HFF-Myc (cell line): ENCODE measurements at regions not wholly inside any gene's neighbourhood (a gene's known extent, or its start where the extent isn't known, plus 50 kb on each side); places are given as distances from the start of the nearest gene placed in this dataset.
"Not testable (repeated sequence)": the region's sequence is repeated elsewhere in the genome, so short reads cannot be mapped to it uniquely, and the experiment has no call there.

ENCODE experiments used
- DNase-seq: peaks from one replicate; pipeline ENCODE4 v3.0.0-alpha.2; 2011; ENCODE audit warnings: low read depth; ENCODE audit errors: extremely low read depth
- H3K4me3 ChIP-seq: replicated peaks from 2 replicates; pipeline ENCODE4 v1.5.1; 2011; ENCODE audit warnings: low read depth, mild to moderate bottlenecking, control low read depth, low read length
- TF ChIP-seq, protein P1 (sequence below): IDR thresholded peaks from 2 replicates; pipeline ENCODE4 v1.5.1; 2012; ENCODE audit warnings: mild to moderate bottlenecking, low read depth, low read length, control low read depth; ENCODE audit errors: missing control alignments

DNA sequence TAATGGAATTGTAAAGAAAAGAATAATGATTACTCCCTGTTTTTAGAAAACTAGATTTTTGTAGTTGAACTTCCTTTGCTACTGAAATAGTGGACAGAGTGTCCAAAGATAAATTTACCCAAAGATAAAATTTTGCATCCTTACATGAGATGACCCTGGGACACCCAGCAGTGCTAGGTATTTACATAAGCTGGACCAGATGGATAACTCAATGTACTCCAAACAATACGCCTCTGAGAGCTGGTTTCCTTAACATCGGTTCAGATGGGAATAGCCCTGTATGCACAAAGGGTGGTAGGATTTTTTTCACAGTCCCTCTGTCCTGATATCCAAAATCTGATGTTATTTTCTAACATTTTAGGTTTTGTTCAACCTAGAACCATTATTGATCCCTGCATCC lies 432.1 kb upstream of the ID2 start:
- no peak for DNase-seq
- no peak overlapping the region for H3K4me3 ChIP-seq
- TF ChIP-seq, protein P1, sequence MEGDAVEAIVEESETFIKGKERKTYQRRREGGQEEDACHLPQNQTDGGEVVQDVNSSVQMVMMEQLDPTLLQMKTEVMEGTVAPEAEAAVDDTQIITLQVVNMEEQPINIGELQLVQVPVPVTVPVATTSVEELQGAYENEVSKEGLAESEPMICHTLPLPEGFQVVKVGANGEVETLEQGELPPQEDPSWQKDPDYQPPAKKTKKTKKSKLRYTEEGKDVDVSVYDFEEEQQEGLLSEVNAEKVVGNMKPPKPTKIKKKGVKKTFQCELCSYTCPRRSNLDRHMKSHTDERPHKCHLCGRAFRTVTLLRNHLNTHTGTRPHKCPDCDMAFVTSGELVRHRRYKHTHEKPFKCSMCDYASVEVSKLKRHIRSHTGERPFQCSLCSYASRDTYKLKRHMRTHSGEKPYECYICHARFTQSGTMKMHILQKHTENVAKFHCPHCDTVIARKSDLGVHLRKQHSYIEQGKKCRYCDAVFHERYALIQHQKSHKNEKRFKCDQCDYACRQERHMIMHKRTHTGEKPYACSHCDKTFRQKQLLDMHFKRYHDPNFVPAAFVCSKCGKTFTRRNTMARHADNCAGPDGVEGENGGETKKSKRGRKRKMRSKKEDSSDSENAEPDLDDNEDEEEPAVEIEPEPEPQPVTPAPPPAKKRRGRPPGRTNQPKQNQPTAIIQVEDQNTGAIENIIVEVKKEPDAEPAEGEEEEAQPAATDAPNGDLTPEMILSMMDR = no peak

DNA sequence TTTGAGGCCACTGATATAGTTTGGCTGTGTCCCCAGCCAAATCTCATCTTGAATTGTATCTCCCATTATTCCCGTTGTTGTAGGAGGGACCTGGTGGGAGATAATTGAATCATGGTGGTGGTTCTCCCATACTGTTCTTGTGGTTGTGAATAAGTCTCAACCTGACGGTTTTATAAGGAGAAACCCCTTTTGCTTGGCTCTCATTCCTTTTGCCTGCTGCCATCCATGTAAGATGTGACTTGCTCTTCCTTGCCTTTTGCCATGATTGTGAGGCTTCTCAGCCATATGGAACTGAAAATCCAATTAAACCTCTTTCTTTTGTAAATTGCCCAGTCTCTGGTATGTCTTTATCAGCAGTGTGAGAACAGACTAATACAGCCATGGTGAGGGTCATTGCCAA lies 431.6 kb upstream of the ID2 start:
- DNase-seq, H3K4me3 ChIP-seq: not testable (repeated sequence)

DNA sequence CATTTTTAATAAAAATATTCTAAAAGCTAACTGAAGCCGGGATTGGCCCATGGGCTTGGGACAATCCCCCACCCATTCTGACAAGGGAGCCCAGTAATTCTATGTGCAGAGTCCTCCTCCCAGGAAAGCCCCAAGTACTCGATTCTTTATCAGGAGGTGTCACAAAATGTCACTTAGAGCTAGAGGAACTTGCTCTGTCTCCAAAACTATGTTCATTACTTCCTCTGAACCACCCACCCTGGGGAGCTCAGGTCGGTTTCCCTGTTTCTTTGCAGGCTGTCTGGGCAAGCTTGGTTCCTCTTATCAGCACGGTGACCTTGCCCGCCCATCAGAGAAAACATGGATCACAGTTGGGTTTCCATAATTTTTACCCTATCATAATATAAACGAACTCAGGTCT lies 430.6 kb upstream of the ID2 start:
- TF ChIP-seq, protein P1 = no peak
- H3K4me3 ChIP-seq = no peak overlapping the region
- no peak for DNase-seq

DNA sequence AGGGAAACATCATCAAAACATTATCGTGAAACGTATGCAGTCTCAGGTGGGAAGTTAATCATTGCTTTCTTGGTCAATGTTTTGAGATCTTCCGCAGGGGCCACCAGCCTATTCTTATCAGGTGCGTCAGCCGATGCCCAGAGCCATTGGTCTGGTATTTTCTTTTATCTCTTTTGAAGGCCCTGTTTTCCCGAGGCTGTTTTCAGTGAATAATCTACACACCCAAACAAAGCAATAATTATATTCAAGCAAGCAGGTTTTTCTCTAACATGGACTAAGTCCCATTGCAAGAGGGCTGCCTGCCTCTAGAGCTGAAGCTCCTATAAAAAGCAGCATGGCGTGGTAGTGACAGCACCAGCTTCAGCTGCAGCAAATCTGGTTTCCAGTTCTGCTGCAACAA lies 430.0 kb upstream of the ID2 start:
- H3K4me3 ChIP-seq = no peak overlapping the region
- TF ChIP-seq, protein P1 = no peak
- no peak for DNase-seq

DNA sequence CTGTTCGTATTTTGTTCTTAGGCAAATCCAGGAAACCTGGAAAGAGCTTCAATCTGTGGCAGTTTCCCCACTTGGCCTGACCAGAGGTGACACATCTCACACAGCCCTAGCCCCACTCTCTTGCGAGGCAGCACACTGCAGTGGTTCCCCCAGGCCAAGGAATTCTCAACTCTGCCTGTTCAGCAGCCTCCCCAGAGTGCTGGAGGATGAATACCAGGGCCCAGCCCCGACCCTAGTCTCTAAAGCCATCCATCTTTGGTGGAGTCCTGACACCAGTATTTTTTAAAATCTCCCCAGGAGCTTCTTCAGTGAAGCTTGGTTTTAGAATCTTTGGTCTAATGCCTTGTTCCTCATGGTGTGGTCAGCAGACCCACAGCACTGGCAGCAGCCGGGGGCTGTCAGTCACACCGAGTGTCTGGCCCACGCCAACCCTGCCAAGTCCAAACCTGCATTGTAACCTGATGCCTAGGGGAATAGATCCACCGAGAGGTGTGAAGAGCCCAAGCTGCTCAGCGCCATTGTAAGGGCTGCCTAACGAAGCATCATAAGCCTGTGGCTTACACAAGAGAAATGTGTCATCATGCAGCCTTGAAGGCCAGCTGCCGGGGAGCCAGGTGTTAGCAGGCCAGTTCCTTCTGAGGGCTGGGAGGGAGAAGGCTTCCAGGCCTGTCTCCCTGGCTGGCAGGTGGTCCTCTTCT lies 428.7 kb upstream of the ID2 start:
- TF ChIP-seq, protein P1 = no peak
- no peak overlapping the region for H3K4me3 ChIP-seq
- no peak for DNase-seq

DNA sequence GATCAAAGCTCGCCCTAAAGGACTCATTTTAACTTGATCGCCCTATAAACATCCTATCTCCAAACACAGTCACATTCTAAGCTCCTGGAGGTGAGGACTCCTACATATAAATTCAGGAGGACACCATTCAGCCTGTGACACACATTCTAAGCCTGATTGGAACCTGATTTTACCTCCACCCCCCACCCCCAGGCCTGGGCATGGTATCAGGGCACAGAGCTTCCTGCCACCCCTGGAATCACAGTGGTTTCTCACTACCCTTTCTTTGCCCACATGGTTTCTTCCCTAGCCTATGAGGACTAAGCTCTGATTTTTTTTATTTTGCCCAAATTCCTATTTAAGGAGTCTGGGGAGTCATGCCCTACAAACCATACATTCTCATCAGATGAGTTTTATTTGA lies 428.1 kb upstream of the ID2 start:
- H3K4me3 ChIP-seq = no peak overlapping the region
- TF ChIP-seq, protein P1 = no peak
- DNase-seq = no peak

DNA sequence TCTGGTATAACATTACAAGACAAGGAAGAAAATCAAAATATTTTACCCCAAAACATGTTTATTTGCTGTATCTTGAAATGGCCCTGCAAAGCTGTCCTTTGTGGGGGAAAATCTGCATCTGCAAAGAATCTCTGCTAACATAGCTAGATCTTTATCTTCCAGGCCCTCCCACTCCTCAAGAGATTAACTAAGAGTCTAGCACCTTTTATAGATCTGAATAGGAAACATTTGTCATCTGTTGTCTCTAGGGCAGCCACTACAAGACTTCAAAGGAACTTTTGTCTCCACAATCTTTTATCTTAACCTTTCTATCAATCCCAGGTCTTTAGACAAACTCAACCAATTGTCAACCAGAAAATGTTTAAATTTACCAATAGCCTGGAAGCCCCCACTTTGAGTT lies 427.6 kb upstream of the ID2 start:
- DNase-seq, H3K4me3 ChIP-seq: not testable (repeated sequence)

DNA sequence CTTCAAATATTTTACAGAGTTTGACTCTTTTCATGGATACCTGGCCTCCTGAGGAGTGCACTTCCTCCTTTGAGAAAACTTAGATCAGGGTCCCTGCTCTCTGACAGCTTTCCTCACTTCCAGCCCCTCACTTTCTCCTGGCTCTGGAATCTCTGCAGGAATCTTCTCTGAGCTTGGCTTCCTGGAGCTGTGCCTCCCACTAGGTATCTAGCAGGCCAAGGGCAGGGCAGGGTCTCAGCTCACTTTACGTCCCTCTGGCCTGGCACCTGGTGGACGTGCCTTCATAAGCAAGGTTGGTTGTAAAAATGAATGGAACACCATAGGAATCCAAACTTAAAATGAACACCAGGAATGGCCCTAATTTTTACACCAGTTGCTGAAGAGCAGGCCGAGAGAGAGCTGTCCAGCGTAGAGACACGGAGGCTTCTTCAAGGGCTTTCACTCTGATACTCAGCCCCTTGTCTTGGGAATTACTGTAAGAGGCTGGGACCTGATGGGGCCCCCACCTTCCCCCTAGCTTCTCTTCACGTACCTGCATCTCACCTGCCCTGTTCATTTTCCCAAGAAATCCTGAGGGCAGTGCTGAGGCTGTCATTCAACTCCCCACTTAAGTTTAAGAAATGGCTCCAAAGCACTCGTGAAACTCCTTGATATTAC lies 426.9 kb upstream of the ID2 start:
- DNase-seq = no peak
- TF ChIP-seq, protein P1 = no peak
- H3K4me3 ChIP-seq = no peak overlapping the region
